Duodenal mucosa (tissue), 2 donors: ENCODE measurements at regions not wholly inside any gene's neighbourhood (a gene's known extent, or its start where the extent isn't known, plus 50 kb on each side); places are given as distances from the start of the nearest gene placed in this dataset.
A peak's percentile ranks its signal among the peaks of the same experiment; 100 is the strongest.

Experiments
- H3K27ac ChIP-seq: one replicate; pipeline ENCODE4 v1.7.0; 2013; ENCODE audit warnings: low read depth, low read length
- H3K27me3 ChIP-seq, 2 donors: one replicate each; pipeline ENCODE4 v1.7.0; 2013; ENCODE audit warnings: low read length in 2 of 2, control low read depth in 1 of 2; ENCODE audit not compliant: insufficient read depth in 2 of 2, control insufficient read depth in 1 of 2
- H3K36me3 ChIP-seq, 2 donors: one replicate each; pipeline ENCODE4 v1.7.0; 2013; ENCODE audit warnings: low read length in 2 of 2, control low read depth in 1 of 2; ENCODE audit not compliant: insufficient read depth in 2 of 2, control insufficient read depth in 1 of 2
- H3K4me1 ChIP-seq, 2 donors: one replicate each; pipeline ENCODE4 v1.7.0; 2013; ENCODE audit warnings: low read length in 2 of 2, control low read depth in 1 of 2; ENCODE audit not compliant: insufficient read depth in 2 of 2, control insufficient read depth in 1 of 2
- H3K4me3 ChIP-seq, 2 donors: one replicate each; pipeline ENCODE4 v1.7.0; 2013; ENCODE audit warnings: low read length in 2 of 2, low read depth in 1 of 2
- H3K9ac ChIP-seq, 2 donors: one replicate each; pipeline ENCODE4 v1.7.0; 2013; ENCODE audit warnings: low read length in 2 of 2, low read depth in 1 of 2
- H3K9me3 ChIP-seq, 2 donors: one replicate each; pipeline ENCODE4 v1.7.0; 2013; ENCODE audit warnings: low read length in 2 of 2, control low read depth in 1 of 2; ENCODE audit not compliant: control insufficient read depth in 1 of 2

GRCh38 chr15:98428253-98428989, 219.9 kb upstream of the IGF1R start:
- Histone ChIP-seq H3K36me3 (no peaks in the 10 kb centered on the region), H3K9me3 (no peaks in the 10 kb centered on the region), H3K27ac (no peak overlapping the region), H3K27me3 (peaks cover 7 to 11% of the 10 kb centered on the region in 2 donors), H3K4me1 (peaks cover 0 to 3% of the 10 kb centered on the region in 2 donors), H3K4me3 (peak overlapping the region; percentile 52 to 65), H3K9ac (no peak overlapping the region)

- H3K36me3 ChIP-seq = no peaks in the 10 kb centered on the region
- H3K9me3 ChIP-seq = no peaks in the 10 kb centered on the region
- no peak overlapping the region for H3K27ac ChIP-seq
- H3K27me3 ChIP-seq = peaks cover 3 to 11% of the 10 kb centered on the region in 2 donors
- H3K4me3 ChIP-seq = no peak overlapping the region
- peaks cover 0 to 3% of the 10 kb centered on the region in 2 donors for H3K4me1 ChIP-seq
- no peak overlapping the region for H3K9ac ChIP-seq
Observed at GRCh38 chr15:98431171-98431570, 217.2 kb upstream of the IGF1R start.

- no peak overlapping the region for H3K27ac ChIP-seq
- no peaks in the 10 kb centered on the region for H3K36me3 ChIP-seq
- no peak overlapping the region for H3K9ac ChIP-seq
- H3K9me3 ChIP-seq = no peaks in the 10 kb centered on the region
- no peaks in the 10 kb centered on the region for H3K4me1 ChIP-seq
- peaks cover 0 to 11% of the 10 kb centered on the region in 2 donors for H3K27me3 ChIP-seq
- no peak overlapping the region for H3K4me3 ChIP-seq
Observed at GRCh38 chr15:98433346-98433745, 215.0 kb upstream of the IGF1R start.

- Histone ChIP-seq H3K9me3 (no peaks in the 10 kb centered on the region), H3K27me3 (peaks cover 0 to 8% of the 10 kb centered on the region in 2 donors), H3K27ac (no peak overlapping the region), H3K4me3 (no peak overlapping the region), H3K36me3 (no peaks in the 10 kb centered on the region), H3K9ac (no peak overlapping the region), H3K4me1 (no peaks in the 10 kb centered on the region)
Observed at GRCh38 chr15:98433856-98434255, 214.5 kb upstream of the IGF1R start.

GRCh38 chr15:98437752-98438151, 210.6 kb upstream of the IGF1R start:
- Histone ChIP-seq H3K4me3 (no peak overlapping the region), H3K27ac (no peak overlapping the region), H3K4me1 (no peaks in the 10 kb centered on the region), H3K36me3 (no peaks in the 10 kb centered on the region), H3K9me3 (no peaks in the 10 kb centered on the region), H3K27me3 (no peaks in the 10 kb centered on the region), H3K9ac (no peak overlapping the region)

GRCh38 chr15:98438326-98438725, 210.0 kb upstream of the IGF1R start:
- H3K27ac ChIP-seq = no peak overlapping the region
- H3K4me3 ChIP-seq = no peak overlapping the region
- H3K9me3 ChIP-seq = no peaks in the 10 kb centered on the region
- H3K36me3 ChIP-seq = no peaks in the 10 kb centered on the region
- H3K4me1 ChIP-seq = no peaks in the 10 kb centered on the region
- H3K9ac ChIP-seq = no peak overlapping the region
- H3K27me3 ChIP-seq = no peaks in the 10 kb centered on the region

GRCh38 chr15:98438907-98439306, 209.4 kb upstream of the IGF1R start:
- Histone ChIP-seq H3K4me3 (no peak overlapping the region), H3K4me1 (no peaks in the 10 kb centered on the region), H3K27ac (no peak overlapping the region), H3K36me3 (no peaks in the 10 kb centered on the region), H3K27me3 (no peaks in the 10 kb centered on the region), H3K9me3 (no peaks in the 10 kb centered on the region), H3K9ac (no peak overlapping the region)

GRCh38 chr15:98439523-98439942, 208.8 kb upstream of the IGF1R start:
- Histone ChIP-seq H3K9me3 (no peaks in the 10 kb centered on the region), H3K4me3 (no peak overlapping the region), H3K27me3 (no peaks in the 10 kb centered on the region), H3K36me3 (no peaks in the 10 kb centered on the region), H3K4me1 (no peaks in the 10 kb centered on the region), H3K9ac (no peak overlapping the region), H3K27ac (no peak overlapping the region)

- Histone ChIP-seq H3K4me1 (no peaks in the 10 kb centered on the region), H3K4me3 (no peak overlapping the region), H3K27me3 (no peaks in the 10 kb centered on the region), H3K9ac (no peak overlapping the region), H3K27ac (no peak overlapping the region), H3K9me3 (no peaks in the 10 kb centered on the region), H3K36me3 (no peaks in the 10 kb centered on the region)
Observed at GRCh38 chr15:98440917-98441316, 207.4 kb upstream of the IGF1R start.

- Histone ChIP-seq H3K36me3 (no peaks in the 10 kb centered on the region), H3K27ac (no peak overlapping the region), H3K27me3 (no peaks in the 10 kb centered on the region), H3K4me3 (no peak overlapping the region), H3K9ac (no peak overlapping the region), H3K9me3 (no peaks in the 10 kb centered on the region), H3K4me1 (no peaks in the 10 kb centered on the region)
Observed at GRCh38 chr15:98441599-98441998, 206.7 kb upstream of the IGF1R start.
